ENCODE measurements at regions not wholly inside any gene's neighbourhood (a gene's known extent, or its start where the extent isn't known, plus 50 kb on each side); places are given as distances from the start of the nearest gene placed in this dataset.

GRCh38 chr3:113086560-113087461 lies 96.0 kb downstream of the GTPBP8 start:
- TF ChIP-seq EZH2 (IDR thresholded peaks at IDR 0.05; ENCODE audit: low read depth, low read length, severe bottlenecking): no peak
- TF ChIP-seq POLR2A (IDR thresholded peaks at IDR 0.05; ENCODE audit: control extremely low read depth in 1 of 2, low read depth in 2 of 2, low read length in 2 of 2): no peak
